PC-9 (cell line): ENCODE measurements at regions not wholly inside any gene's neighbourhood (a gene's known extent, or its start where the extent isn't known, plus 50 kb on each side); places are given as distances from the start of the nearest gene placed in this dataset.

Experiments
- BruUV-seq: library from RNA; stranded (reverse); fragments of 400-500 nt; replicated peaks from 2 replicates; lab custom pipeline; 2021; lab: Mats Ljungman, UMichigan
- CTCF ChIA-PET: fragments of 300-600 bp; sonication (Branson Sonifier 250); formaldehyde crosslinking; loops from one replicate; lab custom pipeline; 2022; ENCODE audit warnings: antibody characterized with exemption; lab: Charles Lee
- POLR2A ChIA-PET: fragments of 300-600 bp; sonication (Branson Sonifier 250); formaldehyde crosslinking; loops from one replicate; lab custom pipeline; 2022; ENCODE audit warnings: antibody characterized with exemption; ENCODE audit not compliant: unreplicated experiment; lab: Charles Lee
- DNase-seq, 2 experiments: peaks; one replicate each; pipeline versions ENCODE4 v3.0.0 to v3.0.0-alpha.2; 2015 to 2022; ENCODE audit warnings: mixed read lengths in 1 of 2
- H2AFZ ChIP-seq: fragments of 200-600 bp; sonication (generic); 2 replicates; pipeline ENCODE4 v1.8.1; 2017; ENCODE audit warnings: antibody characterized with exemption
- H3F3A ChIP-seq: fragments of 200-600 bp; sonication (generic); 2 replicates; pipeline ENCODE4 v1.8.1; 2017; ENCODE audit warnings: antibody characterized with exemption, mild to moderate bottlenecking, low read depth; ENCODE audit not compliant: insufficient read depth
- H3K27ac ChIP-seq: fragments of 200-600 bp; sonication (generic); 2 replicates; pipeline ENCODE4 v1.6.1; 2016; ENCODE audit warnings: mixed run types
- H3K27me3 ChIP-seq: fragments of 200-600 bp; sonication (generic); 2 replicates; pipeline ENCODE4 v1.6.1; 2016; ENCODE audit warnings: low read depth, mixed run types; ENCODE audit not compliant: insufficient read depth
- H3K36me3 ChIP-seq: fragments of 200-600 bp; sonication (generic); 2 replicates; pipeline ENCODE4 v1.6.1; 2016; ENCODE audit warnings: low read depth, mixed run types
- H3K4me1 ChIP-seq: fragments of 200-600 bp; sonication (generic); replicated peaks from 2 replicates; pipeline ENCODE4 v1.6.1; 2016; ENCODE audit warnings: mixed run types; ENCODE audit not compliant: insufficient read depth
- H3K4me2 ChIP-seq: fragments of 200-600 bp; sonication (generic); 2 replicates; pipeline ENCODE4 v1.6.1; 2017; ENCODE audit warnings: mixed run types
- H3K4me3 ChIP-seq: fragments of 200-600 bp; sonication (generic); 2 replicates; pipeline ENCODE4 v1.6.1; 2016; ENCODE audit warnings: mixed run types
- H3K79me2 ChIP-seq: fragments of 200-600 bp; sonication (generic); 2 replicates; pipeline ENCODE4 v1.6.1; 2017; ENCODE audit warnings: low read depth, mixed run types
- H3K9me2 ChIP-seq: fragments of 200-600 bp; sonication (generic); 2 replicates; pipeline ENCODE4 v1.8.1; 2017; ENCODE audit warnings: mild to moderate bottlenecking; ENCODE audit not compliant: insufficient read depth
- H3K9me3 ChIP-seq: fragments of 200-600 bp; sonication (generic); 2 replicates; pipeline ENCODE4 v1.8.1; 2016; ENCODE audit warnings: low read depth; ENCODE audit not compliant: insufficient read depth
- H4K20me1 ChIP-seq: fragments of 200-600 bp; sonication (generic); 2 replicates; pipeline ENCODE4 v1.8.1; 2017; ENCODE audit not compliant: insufficient read depth
- CTCF ChIP-seq: fragments of 200-600 bp; sonication (generic); conservative IDR thresholded peaks from 2 replicates; pipeline ENCODE4 v1.6.1; 2017; ENCODE audit warnings: mixed run types, antibody characterized with exemption, mild to moderate bottlenecking, moderate library complexity
- EZH2 ChIP-seq: fragments of 200-600 bp; sonication (generic); IDR thresholded peaks from 2 replicates; pipeline ENCODE4 v1.8.0; 2017; ENCODE audit warnings: antibody characterized with exemption, low read depth
- intact Hi-C: fragments of 100-400 bp; cut with micrococcal nuclease; formaldehyde crosslinking; loops from one replicate; pipeline ENCODE4 v1.10.0; 2022; ENCODE audit not compliant: unreplicated experiment

DNA sequence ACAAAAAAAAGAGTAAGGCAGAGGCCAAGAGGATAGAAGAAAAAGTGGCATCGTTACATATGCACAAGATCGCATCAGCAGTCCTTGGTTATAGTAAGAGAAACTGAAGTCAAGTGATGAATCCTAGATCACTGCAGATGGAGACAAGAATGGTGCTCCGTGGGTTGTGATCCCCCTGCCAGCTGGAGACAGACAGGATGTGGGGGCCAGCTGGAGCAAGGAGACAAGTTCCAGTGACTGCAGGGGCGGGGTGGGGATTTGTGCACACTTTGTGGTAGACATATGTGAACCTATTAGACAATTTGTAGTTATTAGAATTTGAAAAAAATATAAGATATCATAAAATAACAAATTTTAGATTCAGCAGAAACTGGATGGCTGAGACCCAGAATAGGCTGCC, 697.9 kb upstream of the ADAMTS16 start:
- TF ChIP-seq CTCF (no peak), EZH2 (no peak)
- no peak overlapping the region for H3K4me3 ChIP-seq
- H3K4me2 ChIP-seq, result no peak overlapping the region
- H3K27me3 ChIP-seq, result 0 out of 2 replicates have a peak, but pooled peaks cover 5% of the 10 kb centered on the region
- intact Hi-C loops, result no loop called here
- BruUV-seq, result no TSS peak
- H4K20me1 ChIP-seq, result no peaks in the 10 kb centered on the region
- ChIA-PET POLR2A (no interaction called here), CTCF (no interaction called here)
- no peaks in the 10 kb centered on the region for H3F3A ChIP-seq
- no peaks in the 10 kb centered on the region for H3K9me3 ChIP-seq
- H2AFZ ChIP-seq, result no peak overlapping the region
- H3K79me2 ChIP-seq, result no peaks in the 10 kb centered on the region
- no peak for DNase-seq
- H3K9me2 ChIP-seq, result no peaks in the 10 kb centered on the region
- H3K27ac ChIP-seq, result no peak overlapping the region
- no peaks in the 10 kb centered on the region for H3K4me1 ChIP-seq
- H3K36me3 ChIP-seq, result no peaks in the 10 kb centered on the region

- no peak overlapping the region for H2AFZ ChIP-seq
- no peaks in the 10 kb centered on the region for H4K20me1 ChIP-seq
- intact Hi-C loops, result no loop called here
- H3K4me1 ChIP-seq, result no peaks in the 10 kb centered on the region
- no peaks in the 10 kb centered on the region for H3K9me3 ChIP-seq
- H3K36me3 ChIP-seq, result no peaks in the 10 kb centered on the region
- no peaks in the 10 kb centered on the region for H3K9me2 ChIP-seq
- no peak overlapping the region for H3K4me3 ChIP-seq
- no peak overlapping the region for H3K27ac ChIP-seq
- DNase-seq, result no peak
- H3K27me3 ChIP-seq, result no peaks in the 10 kb centered on the region
- ChIA-PET POLR2A (no interaction called here), CTCF (no interaction called here)
- no peak for TF ChIP-seq CTCF
- TF ChIP-seq EZH2, result no peak
- no peak overlapping the region for H3K4me2 ChIP-seq
- no peaks in the 10 kb centered on the region for H3F3A ChIP-seq
- no TSS peak for BruUV-seq
- no peaks in the 10 kb centered on the region for H3K79me2 ChIP-seq
Measured at GRCh38 chr5:4447657-4448056, 692.5 kb upstream of the ADAMTS16 start.

GRCh38 chr5:4453655-4454054, 686.5 kb upstream of the ADAMTS16 start:
- H3K9me2 ChIP-seq, result no peaks in the 10 kb centered on the region
- no peaks in the 10 kb centered on the region for H3K9me3 ChIP-seq
- CTCF ChIA-PET, result no interaction called here
- no peaks in the 10 kb centered on the region for H3K4me1 ChIP-seq
- POLR2A ChIA-PET, result no interaction called here
- no peaks in the 10 kb centered on the region for H4K20me1 ChIP-seq
- H3K36me3 ChIP-seq, result no peaks in the 10 kb centered on the region
- H2AFZ ChIP-seq, result no peak overlapping the region
- no peaks in the 10 kb centered on the region for H3F3A ChIP-seq
- DNase-seq, result no peak
- H3K4me2 ChIP-seq, result no peak overlapping the region
- no peaks in the 10 kb centered on the region for H3K27me3 ChIP-seq
- H3K4me3 ChIP-seq, result no peak overlapping the region
- BruUV-seq, result no TSS peak
- TF ChIP-seq CTCF, result no peak
- TF ChIP-seq EZH2, result no peak
- no peak overlapping the region for H3K27ac ChIP-seq
- no peaks in the 10 kb centered on the region for H3K79me2 ChIP-seq
- intact Hi-C loops, result no loop called here
